Astrocyte of the hippocampus (primary cell): ENCODE measurements at regions not wholly inside any gene's neighbourhood (a gene's known extent, or its start where the extent isn't known, plus 50 kb on each side); places are given as distances from the start of the nearest gene placed in this dataset.
A peak's percentile ranks its signal among the peaks of the same experiment; 100 is the strongest.
"Not testable (repeated sequence)": the region's sequence is repeated elsewhere in the genome, so short reads cannot be mapped to it uniquely, and the experiment has no call there.

ENCODE experiments used
- DNase-seq: peaks from one replicate; pipeline ENCODE4 v3.0.0; 2011; ENCODE audit warnings: low read depth, low spot score

- no peak for DNase-seq
Measured at GRCh38 chr22:27578937-27579617, 222.5 kb downstream of the MN1 start.

GRCh38 chr22:27580311-27580897 is 221.2 kb downstream of the MN1 start:
- no peak for DNase-seq

GRCh38 chr22:27581236-27581635 is 220.3 kb downstream of the MN1 start:
- DNase-seq = no peak

GRCh38 chr22:27581688-27582087 is 219.9 kb downstream of the MN1 start:
- DNase-seq = no peak

GRCh38 chr22:27583856-27584255 is 217.7 kb downstream of the MN1 start:
- no peak for DNase-seq

- DNase-seq = no peak
Measured at GRCh38 chr22:27585141-27585540, 216.4 kb downstream of the MN1 start.

- no peak for DNase-seq
Measured at GRCh38 chr22:27588268-27588667, 213.3 kb downstream of the MN1 start.

- no peak for DNase-seq
Measured at GRCh38 chr22:27588915-27589314, 212.6 kb downstream of the MN1 start.

- DNase-seq = peak; percentile 38
Measured at GRCh38 chr22:27591060-27591459, 210.5 kb downstream of the MN1 start.

- DNase-seq = no peak
Measured at GRCh38 chr22:27593378-27593777, 208.2 kb downstream of the MN1 start.

- DNase-seq = no peak
Measured at GRCh38 chr22:27594020-27594419, 207.5 kb downstream of the MN1 start.

GRCh38 chr22:27594474-27595134 is 207.0 kb downstream of the MN1 start:
- DNase-seq = no peak

- DNase-seq = peak; percentile 61
Measured at GRCh38 chr22:27596133-27596870, 205.3 kb downstream of the MN1 start.

- DNase-seq = no peak
Measured at GRCh38 chr22:27597703-27598444, 203.7 kb downstream of the MN1 start.

- no peak for DNase-seq
Measured at GRCh38 chr22:27598792-27599191, 202.8 kb downstream of the MN1 start.

GRCh38 chr22:27601195-27601594 is 200.4 kb downstream of the MN1 start:
- DNase-seq = peak; percentile 42

- no peak for DNase-seq
Measured at GRCh38 chr22:27602390-27602789, 199.2 kb downstream of the MN1 start.

- no peak for DNase-seq
Measured at GRCh38 chr22:27603111-27603799, 198.3 kb downstream of the MN1 start.

GRCh38 chr22:27603800-27604144 is 197.8 kb downstream of the MN1 start:
- peak; percentile 96 for DNase-seq

- no peak for DNase-seq
Measured at GRCh38 chr22:27605390-27605789, 196.2 kb downstream of the MN1 start.

GRCh38 chr22:27607750-27608149 is 193.8 kb downstream of the MN1 start:
- not testable (repeated sequence) for DNase-seq
